ENCODE measurements at regions not wholly inside any gene's neighbourhood (a gene's known extent, or its start where the extent isn't known, plus 50 kb on each side); places are given as distances from the start of the nearest gene placed in this dataset.
"Not testable (repeated sequence)": the region's sequence is repeated elsewhere in the genome, so short reads cannot be mapped to it uniquely, and the experiment has no call there.

GRCh38 chr18:11454040-11454439 lies 155.4 kb upstream of the SLC35G4 start:
- DNase-seq: no peak

DNA sequence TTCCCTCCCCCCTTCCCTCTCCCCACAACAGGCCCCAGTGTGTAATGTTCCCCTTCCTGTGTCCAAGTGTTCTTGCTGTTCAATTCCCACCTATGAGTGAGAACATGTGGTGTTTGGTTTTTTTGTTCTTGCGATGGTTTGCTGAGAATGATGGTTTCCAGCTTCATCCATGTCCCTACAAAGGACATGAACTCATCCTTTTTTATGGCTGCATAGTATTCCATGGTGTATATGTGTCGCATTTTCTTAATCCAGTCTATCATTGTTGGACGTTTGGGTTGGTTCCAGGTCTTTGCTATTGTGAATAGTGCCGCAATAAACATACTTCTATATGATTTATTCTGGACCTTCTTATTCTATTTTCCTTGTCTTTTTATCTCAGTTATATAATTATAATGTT lies 165.2 kb upstream of the SLC35G4 start:
- not testable (repeated sequence) for DNase-seq

DNA sequence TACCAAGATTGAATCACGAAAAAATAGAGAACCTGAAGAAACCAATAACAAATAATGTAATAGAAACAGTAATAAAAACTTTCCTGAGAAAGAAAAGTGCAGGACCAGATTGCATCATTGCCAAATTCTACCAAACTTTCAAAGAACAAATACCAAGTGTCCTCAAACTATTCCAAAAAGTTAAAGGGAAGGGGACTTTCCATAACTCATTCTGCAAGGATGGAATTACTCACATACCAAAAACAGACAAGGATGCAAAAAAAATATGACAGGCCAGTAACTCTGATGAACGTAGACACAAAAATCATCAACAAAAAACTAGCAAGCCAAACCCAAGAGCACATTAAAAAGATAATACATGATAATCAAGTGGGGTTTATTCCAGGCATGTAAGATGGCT lies 172.3 kb upstream of the SLC35G4 start:
- no peak for DNase-seq

GRCh38 chr18:11432360-11432811 lies 177.0 kb upstream of the SLC35G4 start:
- DNase-seq: no peak

DNA sequence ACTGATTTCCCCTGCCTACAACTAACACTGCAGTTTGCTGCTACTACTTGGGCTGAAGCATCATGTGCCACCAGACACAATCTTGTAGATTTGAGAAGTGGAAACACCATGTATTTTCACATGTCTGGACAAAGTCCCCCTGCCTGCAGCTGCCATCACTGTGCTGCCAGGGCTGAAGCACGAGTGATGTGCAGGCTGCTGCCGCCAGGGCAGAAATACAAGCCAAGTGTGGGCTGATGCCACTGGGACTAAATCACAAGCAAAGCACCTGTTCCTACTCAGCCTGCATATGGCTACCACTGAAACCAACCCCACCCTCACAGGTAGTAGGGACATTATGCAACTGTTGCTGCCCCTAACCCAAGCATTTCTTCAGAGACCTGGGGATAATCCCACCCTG lies 179.5 kb upstream of the SLC35G4 start:
- DNase-seq: no peak

DNA sequence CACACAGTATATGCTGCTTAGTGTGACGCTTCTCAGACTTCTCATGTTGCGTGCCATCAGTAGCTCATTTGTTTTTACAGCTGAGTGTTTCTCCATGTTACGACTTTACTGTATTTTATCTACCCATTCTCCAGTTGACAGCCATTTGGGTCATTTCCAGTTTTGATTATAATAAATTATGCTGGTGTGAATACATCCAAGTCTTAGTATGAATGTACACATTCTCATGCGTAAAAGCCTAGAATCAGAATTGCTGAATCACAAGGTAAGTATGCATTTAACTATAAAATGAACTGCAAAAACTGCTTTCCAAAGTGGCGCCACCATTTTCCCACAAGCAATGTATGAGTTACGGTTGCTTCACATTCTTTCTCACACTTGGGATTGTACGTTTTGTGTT lies 184.2 kb upstream of the SLC35G4 start:
- no peak for DNase-seq

- no peak for DNase-seq
Measured at GRCh38 chr18:11419338-11419737, 190.1 kb upstream of the SLC35G4 start.

GRCh38 chr18:11412811-11413210 lies 196.6 kb upstream of the SLC35G4 start:
- DNase-seq: no peak

DNA sequence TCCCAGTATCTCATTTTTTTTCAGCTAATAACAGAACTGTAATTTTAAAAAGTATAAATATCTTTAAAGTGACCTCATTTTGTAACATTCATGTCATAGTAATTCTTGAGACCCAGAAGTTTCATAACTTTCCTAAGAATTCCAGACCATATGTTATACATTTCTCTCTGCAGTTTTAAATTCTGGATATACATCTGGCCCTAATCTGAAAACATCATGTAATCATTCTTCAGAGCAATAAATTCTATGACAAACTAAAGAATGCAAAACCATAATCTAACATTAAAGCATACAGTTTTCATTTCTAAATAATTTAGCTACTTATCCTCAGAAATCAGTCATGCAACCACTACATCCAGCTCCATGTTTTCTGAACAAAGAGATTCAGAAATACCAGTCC lies 198.3 kb upstream of the SLC35G4 start:
- DNase-seq: no peak

DNA sequence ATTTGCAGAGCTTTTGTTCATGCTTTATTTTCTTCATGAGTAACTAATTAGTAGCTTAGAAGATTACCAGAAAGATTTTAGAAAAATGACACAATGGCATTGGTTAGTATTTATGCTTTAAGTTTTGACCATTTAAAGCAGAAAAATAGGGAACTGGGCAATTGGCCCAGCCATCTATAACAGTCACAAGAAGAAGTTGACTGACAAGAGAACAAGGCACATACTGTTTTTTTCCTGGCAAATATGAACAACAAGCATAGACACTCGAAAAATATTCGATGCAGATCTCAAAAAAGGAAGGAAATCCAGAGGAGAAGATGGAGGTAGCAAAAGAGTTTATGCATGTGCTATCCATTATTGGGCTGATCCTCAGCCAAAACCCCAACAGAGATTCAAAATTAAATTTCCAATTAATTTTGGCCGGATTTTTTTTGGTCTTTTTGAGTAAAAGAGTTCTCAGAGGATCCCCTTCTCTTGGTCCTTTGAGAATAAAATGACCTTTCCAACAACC lies 200.8 kb upstream of the SLC35G4 start:
- DNase-seq: no peak

GRCh38 chr18:11407940-11408339 lies 201.5 kb upstream of the SLC35G4 start:
- no peak for DNase-seq

DNA sequence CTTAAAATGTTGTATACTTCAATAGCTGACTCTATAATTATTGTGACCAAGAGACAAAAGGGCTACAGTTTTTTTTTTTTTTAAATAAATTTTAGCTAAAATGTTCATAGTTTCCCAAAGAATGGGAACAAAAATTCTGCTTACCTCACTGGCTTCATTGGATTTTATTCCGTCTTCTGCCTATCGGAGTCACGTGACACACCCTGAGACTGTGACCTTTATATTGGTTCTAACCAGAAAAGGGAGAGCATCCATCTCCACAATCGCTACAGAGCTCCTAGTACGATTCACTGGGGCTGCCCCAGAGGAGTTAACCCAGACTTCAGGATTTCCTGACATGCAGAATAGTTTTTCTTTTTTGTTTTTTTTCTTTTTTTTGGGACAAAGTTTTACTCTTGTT lies 203.6 kb upstream of the SLC35G4 start:
- no peak for DNase-seq

- DNase-seq: no peak
Measured at GRCh38 chr18:11400703-11401102, 208.7 kb upstream of the SLC35G4 start.

DNA sequence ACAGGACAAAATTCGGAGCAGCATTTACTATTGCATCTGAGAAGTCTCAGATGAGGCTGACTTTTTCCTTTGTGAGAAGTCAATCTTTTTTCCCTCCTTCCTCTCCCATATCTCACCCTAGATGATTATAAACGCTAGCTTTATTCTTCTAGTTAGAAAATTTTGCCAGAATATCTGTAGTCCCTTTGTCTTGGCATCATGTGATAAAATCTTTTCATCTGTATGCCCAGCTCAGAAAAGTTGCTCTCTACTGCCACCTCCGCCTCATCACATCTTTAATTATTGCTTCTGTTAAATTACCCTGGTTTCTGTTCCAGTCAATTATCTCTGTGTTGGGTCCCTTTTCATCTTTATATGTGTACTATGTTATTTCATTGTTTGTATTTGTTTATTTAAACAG lies 210.8 kb upstream of the SLC35G4 start:
- DNase-seq: no peak

DNA sequence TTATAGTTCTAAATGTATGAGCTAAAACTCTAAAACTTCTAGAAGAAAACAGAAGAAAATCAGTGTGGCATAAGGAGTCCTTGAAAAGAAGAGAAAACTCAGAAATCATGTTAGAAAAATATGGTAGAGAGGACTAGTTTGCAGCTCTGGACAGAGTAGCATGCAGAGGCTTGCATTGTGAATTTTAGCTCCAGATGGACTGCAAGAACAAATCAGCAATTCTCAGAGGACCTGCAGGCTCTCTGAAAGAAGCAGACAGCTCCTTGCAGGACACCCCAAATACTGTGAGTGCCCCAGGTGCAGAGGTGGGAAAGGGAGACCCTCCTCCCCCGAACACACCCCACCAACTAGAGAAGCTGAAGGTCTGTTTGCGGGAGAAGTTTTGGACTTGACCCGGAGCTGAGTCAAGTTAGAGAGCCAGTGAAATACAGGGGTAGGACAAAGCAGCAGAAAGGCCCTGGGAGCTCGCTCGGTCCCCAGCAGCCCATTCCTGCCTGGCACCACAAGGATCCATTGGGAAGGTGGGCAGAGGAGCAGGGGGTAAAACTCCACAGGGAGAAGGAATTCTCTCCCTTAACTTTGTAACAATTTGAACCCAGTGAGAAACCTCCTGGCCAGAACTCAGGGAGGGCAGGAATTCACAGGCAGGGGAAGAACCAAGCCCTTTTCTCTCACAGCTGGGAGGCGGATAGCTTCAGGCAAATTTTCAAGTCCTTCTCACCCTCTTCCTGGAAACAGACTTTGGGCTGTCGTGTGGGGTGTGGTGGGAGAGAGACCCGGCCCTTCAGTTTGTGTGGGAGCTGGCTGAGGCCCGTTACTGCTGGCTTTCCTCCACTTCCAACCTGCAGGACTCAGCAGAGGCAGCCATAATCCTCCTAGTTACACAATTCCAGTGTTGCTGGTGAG lies 216.2 kb upstream of the SLC35G4 start:
- DNase-seq: no peak

DNA sequence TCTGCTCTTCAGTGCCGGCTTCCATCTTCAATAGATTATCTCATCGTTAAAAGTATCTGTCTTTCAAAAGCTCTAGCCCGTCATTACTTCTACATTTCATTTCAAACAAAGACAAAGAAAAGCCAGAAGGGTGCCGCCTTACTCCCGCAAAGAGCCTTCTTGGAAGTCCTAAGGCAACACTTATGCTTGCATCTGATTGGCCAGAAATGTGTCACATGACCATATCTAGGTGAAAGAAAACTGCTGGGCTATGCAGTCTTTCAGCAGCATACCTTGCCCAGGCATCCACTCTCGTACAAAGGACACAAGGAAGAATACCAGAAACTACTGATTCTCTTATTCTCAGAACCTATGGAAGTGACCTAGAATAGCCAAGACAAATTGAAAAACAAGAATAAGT lies 217.1 kb upstream of the SLC35G4 start:
- no peak for DNase-seq

GRCh38 chr18:11391661-11392060 lies 217.7 kb upstream of the SLC35G4 start:
- no peak for DNase-seq

DNA sequence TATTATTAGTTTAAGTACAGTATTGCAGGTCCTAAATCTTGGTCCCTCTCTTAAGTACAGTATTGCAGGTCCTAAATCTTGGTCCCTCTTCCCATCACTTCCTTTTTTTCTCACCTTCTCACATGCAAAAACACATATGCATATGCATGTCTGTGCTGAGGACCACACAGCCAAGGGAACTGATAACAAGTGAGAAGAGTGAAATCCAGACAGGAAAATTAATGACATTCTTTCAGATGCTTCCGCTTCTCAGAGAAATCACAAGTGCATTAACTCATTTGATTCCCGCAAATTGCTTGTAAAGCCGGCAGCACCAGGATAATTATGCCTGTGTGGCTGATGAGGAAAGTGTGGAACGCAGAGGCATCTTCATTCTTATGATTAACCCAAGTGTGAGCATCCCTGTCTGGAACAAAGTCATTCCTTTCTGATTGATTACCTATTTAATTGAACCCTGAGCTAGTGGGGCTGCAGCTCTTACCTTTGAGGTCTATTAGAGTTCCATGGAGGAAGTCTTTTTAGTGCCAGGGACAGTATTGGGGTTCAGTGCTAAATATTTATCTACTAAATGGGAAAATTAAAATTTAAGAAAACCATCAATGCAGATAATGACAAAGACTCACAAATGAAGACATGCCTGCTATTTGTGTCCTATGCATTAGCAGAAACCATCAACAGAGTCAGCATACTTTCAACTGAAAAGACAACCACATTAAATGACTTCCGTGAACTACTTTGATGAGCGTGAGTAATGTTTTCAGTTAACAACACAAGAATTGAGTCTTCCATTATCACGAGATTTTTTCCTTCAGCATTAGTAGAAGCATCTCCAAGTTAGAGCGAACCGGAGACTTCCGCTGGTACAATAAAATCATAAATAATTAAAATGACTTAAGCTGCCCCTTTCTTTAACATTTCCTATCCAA lies 220.4 kb upstream of the SLC35G4 start:
- DNase-seq: no peak

DNA sequence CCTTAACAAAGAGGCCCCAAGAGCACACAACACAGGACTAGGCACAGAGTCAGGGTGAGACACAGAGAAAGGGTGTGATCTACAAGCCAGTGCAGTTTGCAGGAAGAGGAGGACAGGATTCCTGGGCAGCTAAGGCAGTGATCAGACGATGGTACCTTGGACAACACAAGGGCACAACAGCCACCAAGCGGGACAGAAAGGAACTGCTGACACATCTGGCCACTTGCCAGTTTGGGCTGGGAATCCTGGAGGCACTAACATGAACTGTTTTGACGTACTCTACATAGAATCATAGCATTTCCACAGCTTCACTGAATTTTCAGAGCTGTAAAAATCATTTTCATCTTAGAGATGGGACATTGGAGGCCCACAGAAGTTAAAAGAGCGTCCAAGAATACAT lies 221.5 kb upstream of the SLC35G4 start:
- no peak for DNase-seq

- no peak for DNase-seq
Measured at GRCh38 chr18:11383381-11383780, 226.0 kb upstream of the SLC35G4 start.

DNA sequence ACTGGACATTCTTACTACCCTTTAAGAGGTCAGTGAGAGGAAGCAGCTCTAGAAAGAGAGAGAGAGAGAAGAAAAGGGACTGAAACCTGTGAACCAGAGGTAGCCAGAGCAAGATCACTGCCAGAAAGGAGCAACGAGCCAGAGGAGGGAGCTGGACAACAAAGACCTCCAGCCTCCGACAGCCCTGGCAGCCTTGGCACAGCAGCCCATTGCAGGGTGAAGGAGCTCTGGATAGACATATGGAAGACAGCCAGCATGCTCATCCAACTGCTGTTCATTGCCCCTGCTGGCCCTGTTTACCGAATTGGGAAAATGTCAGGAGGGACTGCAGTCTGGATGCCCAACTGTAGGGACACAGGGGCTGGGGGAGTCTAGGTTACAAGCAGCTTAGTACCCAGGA lies 228.4 kb upstream of the SLC35G4 start:
- DNase-seq: no peak

- no peak for DNase-seq
Measured at GRCh38 chr18:11379660-11380059, 229.7 kb upstream of the SLC35G4 start.

GRCh38 chr18:11377766-11378540 lies 228.6 kb upstream of the PIEZO2 start:
- DNase-seq: no peak
